GM12873 (cell line): ENCODE measurements at regions not wholly inside any gene's neighbourhood (a gene's known extent, or its start where the extent isn't known, plus 50 kb on each side); places are given as distances from the start of the nearest gene placed in this dataset.

Source experiments
- TF ChIP-seq, protein P1 (sequence below): IDR thresholded peaks from 2 replicates; pipeline ENCODE4 v1.5.1; 2012; ENCODE audit warnings: low read depth, mild to moderate bottlenecking, moderate library complexity, low read length, control low read depth; ENCODE audit not compliant: insufficient read depth; ENCODE audit errors: missing control alignments

DNA sequence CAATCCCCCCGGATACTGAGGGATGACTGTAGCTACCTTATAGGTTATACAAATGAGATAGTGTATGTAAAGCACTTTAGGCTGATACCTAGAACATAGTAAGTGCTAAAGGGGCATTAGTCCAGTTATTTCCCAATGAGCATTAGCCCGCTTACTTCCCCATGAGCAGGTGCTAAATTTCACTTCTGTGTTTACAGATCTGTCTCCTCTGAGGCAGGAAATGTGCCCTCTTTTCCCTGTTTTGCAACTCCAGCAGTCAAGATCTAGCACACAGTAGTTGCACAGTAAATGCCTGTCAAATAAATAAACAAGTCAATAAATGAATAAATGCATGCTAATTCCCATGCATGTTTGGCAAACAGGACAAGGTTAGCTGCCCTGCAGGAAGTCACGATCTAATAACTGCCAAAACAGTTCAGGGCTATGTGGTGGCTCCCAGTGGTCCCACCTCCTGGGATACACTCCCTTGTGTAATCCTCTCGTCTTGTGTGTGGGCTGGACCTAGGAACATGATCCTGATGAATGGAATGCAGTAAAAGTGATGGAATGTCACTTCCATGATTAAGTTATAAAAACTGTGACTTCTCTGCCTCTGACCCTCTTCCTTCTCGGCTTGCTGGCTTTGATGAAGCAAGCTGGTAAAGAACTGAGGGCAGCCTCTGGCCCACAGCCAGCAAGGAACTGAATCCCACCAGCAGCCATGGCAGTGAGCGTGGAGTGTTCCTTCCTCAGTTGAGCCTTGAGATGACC, 459.0 kb downstream of the SOX6 start:
- TF ChIP-seq, protein P1, sequence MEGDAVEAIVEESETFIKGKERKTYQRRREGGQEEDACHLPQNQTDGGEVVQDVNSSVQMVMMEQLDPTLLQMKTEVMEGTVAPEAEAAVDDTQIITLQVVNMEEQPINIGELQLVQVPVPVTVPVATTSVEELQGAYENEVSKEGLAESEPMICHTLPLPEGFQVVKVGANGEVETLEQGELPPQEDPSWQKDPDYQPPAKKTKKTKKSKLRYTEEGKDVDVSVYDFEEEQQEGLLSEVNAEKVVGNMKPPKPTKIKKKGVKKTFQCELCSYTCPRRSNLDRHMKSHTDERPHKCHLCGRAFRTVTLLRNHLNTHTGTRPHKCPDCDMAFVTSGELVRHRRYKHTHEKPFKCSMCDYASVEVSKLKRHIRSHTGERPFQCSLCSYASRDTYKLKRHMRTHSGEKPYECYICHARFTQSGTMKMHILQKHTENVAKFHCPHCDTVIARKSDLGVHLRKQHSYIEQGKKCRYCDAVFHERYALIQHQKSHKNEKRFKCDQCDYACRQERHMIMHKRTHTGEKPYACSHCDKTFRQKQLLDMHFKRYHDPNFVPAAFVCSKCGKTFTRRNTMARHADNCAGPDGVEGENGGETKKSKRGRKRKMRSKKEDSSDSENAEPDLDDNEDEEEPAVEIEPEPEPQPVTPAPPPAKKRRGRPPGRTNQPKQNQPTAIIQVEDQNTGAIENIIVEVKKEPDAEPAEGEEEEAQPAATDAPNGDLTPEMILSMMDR: no peak

- TF ChIP-seq, protein P1: no peak
These were observed 455.3 kb downstream of the SOX6 start for GRCh38 chr11:15901054-15901453.

GRCh38 chr11:15901790-15902189, 454.6 kb downstream of the SOX6 start:
- TF ChIP-seq, protein P1: no peak

- TF ChIP-seq, protein P1: no peak
These were observed 453.1 kb downstream of the SOX6 start for GRCh38 chr11:15903246-15903645.

DNA sequence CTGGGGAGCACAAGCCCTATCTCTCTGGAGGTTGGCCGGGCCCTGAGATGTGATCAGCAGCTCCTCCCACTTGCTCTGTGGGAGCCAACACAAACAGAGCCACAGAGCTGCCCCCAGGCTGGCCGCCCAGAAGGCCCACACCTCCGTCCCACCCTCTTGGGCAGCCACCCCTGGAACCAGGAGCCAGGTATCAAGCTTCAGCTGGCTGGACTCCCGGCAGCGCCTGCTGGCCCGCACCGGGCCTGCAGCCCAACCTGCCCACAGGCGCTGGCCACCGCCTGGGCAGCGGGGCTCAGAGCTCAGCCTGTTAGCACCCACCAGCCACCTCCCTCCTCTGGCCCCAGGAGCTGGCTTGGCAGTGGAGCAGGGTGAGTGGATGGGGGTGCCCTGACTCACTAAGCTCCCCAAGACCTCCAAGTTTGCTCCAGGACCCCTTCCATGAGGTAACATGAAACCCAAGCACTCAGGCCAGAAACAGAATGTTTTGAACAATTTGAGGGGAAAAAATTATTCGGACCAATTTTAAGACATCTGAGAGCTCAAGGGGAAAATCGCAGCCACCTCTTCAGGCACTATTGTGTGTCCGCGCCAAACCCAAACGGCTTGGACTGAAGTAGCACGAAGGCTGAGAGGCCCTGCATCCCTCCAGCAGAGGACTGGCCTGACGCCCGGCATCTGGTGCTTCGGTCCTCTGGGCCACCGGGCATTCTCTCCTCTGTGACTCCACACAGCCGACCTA, 450.8 kb downstream of the SOX6 start:
- TF ChIP-seq, protein P1: no peak

DNA sequence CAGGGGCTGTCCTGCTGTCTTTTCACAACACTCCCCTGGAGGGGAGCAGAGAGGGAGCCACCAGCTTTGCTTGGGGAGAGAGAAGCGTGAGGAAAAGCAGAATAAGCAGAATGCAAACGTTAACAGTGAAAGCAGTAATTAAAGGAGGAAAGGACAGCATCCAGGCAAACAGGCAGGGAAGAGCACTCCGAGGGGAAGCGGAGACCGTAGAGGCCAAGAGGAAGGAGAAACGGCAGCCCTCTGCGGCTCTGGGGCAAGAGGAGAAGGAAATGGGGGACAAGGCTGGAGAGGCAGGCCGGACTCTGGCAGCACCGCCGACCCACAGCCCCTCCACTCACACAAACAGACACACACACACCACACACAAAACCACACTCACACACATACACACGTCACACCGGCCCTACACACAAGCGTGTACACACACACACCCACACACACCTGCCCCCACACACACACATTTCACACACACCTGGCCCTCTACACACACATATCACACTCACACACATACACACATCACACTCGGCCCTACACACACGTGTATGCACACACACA, 449.8 kb downstream of the SOX6 start:
- TF ChIP-seq, protein P1: no peak

DNA sequence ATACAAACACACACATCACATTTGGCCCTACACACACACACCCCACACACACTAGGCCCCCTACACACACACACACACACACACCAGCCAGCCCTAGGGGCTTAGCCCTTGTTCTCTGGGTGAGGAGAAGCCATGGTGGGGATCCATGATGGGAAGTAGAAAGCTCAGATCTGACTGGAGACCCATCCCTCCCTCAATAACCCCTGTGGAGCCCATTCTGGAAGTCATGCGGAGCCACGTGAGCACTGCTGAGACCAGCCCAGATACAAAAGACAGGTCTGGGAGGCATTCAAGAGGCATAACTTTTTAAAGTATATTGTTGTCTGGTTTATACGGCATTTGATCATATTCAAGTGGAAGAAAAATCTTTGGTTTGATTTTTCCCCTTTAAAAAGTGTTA, 448.5 kb downstream of the SOX6 start:
- TF ChIP-seq, protein P1: no peak
